H1 (cell line): ENCODE measurements at regions not wholly inside any gene's neighbourhood (a gene's known extent, or its start where the extent isn't known, plus 50 kb on each side); places are given as distances from the start of the nearest gene placed in this dataset.

Source experiments
- CTCF ChIA-PET: fragments of 300-600 bp; sonication (Branson Sonifier 250); formaldehyde crosslinking; loops from one replicate; lab custom pipeline; 2021; ENCODE audit not compliant: partially characterized antibody; lab: Charles Lee
- POLR2A ChIA-PET: fragments of 300-600 bp; sonication (Branson Sonifier 250); formaldehyde crosslinking; loops from one replicate; lab custom pipeline; 2021; ENCODE audit warnings: inconsistent platforms; ENCODE audit not compliant: partially characterized antibody; lab: Charles Lee
- DNase-seq, 2 experiments: peaks; one replicate each; pipeline versions ENCODE4 v3.0.0 to v3.0.0-alpha.2; 2010 to 2022; ENCODE audit warnings: low spot score in 2 of 2, low read depth in 1 of 2, mixed read lengths in 1 of 2
- FAIRE-seq: peaks from 2 replicates; lab custom pipeline; 2011; peaks lifted over from hg19 to GRCh38; lab: Jason Lieb, UNC
- H2AFZ ChIP-seq: 2 replicates; pipeline ENCODE4 v1.8.1; 2012; ENCODE audit warnings: low read length, inconsistent platforms
- H2AK5ac ChIP-seq: 2 replicates; pipeline ENCODE4 v1.6.1; 2013; ENCODE audit warnings: low read depth, low read length
- H2BK120ac ChIP-seq: replicated peaks from 2 replicates; pipeline ENCODE3; 2013; ENCODE audit warnings: low read depth, low read length, inconsistent platforms
- H2BK12ac ChIP-seq: 2 replicates; pipeline ENCODE4 v1.6.1; 2013; ENCODE audit warnings: low read depth, low read length
- H2BK15ac ChIP-seq: 2 replicates; pipeline ENCODE4 v1.6.1; 2013; ENCODE audit warnings: low read length
- H2BK20ac ChIP-seq: 2 replicates; pipeline ENCODE4 v1.6.1; 2013; ENCODE audit warnings: low read length
- H2BK5ac ChIP-seq: 2 replicates; pipeline ENCODE4 v1.6.1; 2013; ENCODE audit warnings: low read depth, low read length
- H3K14ac ChIP-seq: 2 replicates; pipeline ENCODE4 v1.6.1; 2013; ENCODE audit warnings: inconsistent platforms; ENCODE audit not compliant: insufficient read length
- H3K18ac ChIP-seq: 2 replicates; pipeline ENCODE4 v1.6.1; 2013; ENCODE audit warnings: low read length; ENCODE audit errors: extremely low read depth
- H3K23ac ChIP-seq: 2 replicates; pipeline ENCODE4 v1.6.1; 2013; ENCODE audit warnings: inconsistent platforms; ENCODE audit not compliant: insufficient read length
- H3K23me2 ChIP-seq: 2 replicates; pipeline ENCODE4 v1.6.1; 2013; ENCODE audit warnings: low read depth, low read length
- H3K27ac ChIP-seq: 2 replicates; pipeline ENCODE4 v1.6.1; 2011; ENCODE audit warnings: low read depth, low read length, inconsistent platforms
- H3K27me3 ChIP-seq, 4 experiments: replicated peaks in 1 of 4; 1 replicate in 1 of 4; 2 replicates in 3 of 4; pipeline versions ENCODE4 v1.6.1 to v1.8.1; 2011 to 2013; ENCODE audit warnings: low read length in 3 of 4, mild to moderate bottlenecking in 3 of 4, inconsistent platforms in 2 of 4, mixed read lengths in 2 of 4, moderate library complexity in 1 of 4; ENCODE audit not compliant: control insufficient read depth in 3 of 4, insufficient read depth in 3 of 4; ENCODE audit errors: extremely low read depth in 1 of 4
- H3K36me3 ChIP-seq, 4 experiments: 2 replicates each; pipeline versions ENCODE4 v1.6.1 to v1.8.1; 2011 to 2013; ENCODE audit warnings: mild to moderate bottlenecking in 4 of 4, low read length in 3 of 4, moderate library complexity in 2 of 4, control low read depth in 1 of 4, inconsistent platforms in 1 of 4; ENCODE audit not compliant: insufficient read depth in 4 of 4, control insufficient read depth in 2 of 4
- H3K4ac ChIP-seq: replicated peaks from 2 replicates; pipeline ENCODE3; 2013; ENCODE audit warnings: low read length, low read depth, mixed read lengths, inconsistent platforms; ENCODE audit not compliant: insufficient read length
- H3K4me1 ChIP-seq, 4 experiments: replicated peaks in 1 of 4; 1 replicate in 1 of 4; 2 replicates in 3 of 4; pipeline versions ENCODE4 v1.6.1 to v1.8.1; 2011 to 2013; ENCODE audit warnings: low read length in 3 of 4, inconsistent platforms in 2 of 4, mixed read lengths in 1 of 4; ENCODE audit not compliant: insufficient read depth in 4 of 4, control insufficient read depth in 3 of 4
- H3K4me2 ChIP-seq, 2 experiments: 2 replicates each; pipeline versions ENCODE4 v1.6.1 to v1.8.1; 2011 to 2013; ENCODE audit warnings: low read depth in 2 of 2, low read length in 2 of 2, control low read depth in 1 of 2, inconsistent platforms in 1 of 2, mild to moderate bottlenecking in 1 of 2; ENCODE audit not compliant: insufficient read depth in 1 of 2
- H3K4me3 ChIP-seq, 4 experiments: fragments of 200-600, 300-600 bp in 1 of 4; sonication (generic), shearing (Covaris generic), sonication (Bioruptor Twin) in 1 of 4; 2 replicates each; pipeline versions ENCODE4 v1.5.1 to v1.8.1; 2011 to 2016; ENCODE audit warnings: low read length in 4 of 4, low read depth in 3 of 4, control low read depth in 2 of 4, inconsistent platforms in 2 of 4, mild to moderate bottlenecking in 2 of 4, mixed read lengths in 1 of 4, moderate library complexity in 1 of 4; ENCODE audit not compliant: insufficient read depth in 2 of 4; ENCODE audit errors: extremely low read depth in 1 of 4
- H3K56ac ChIP-seq: replicated peaks from 2 replicates; pipeline ENCODE3; 2013; ENCODE audit warnings: low read depth, mild to moderate bottlenecking, mixed read lengths, low read length, inconsistent platforms; ENCODE audit not compliant: insufficient read length
- H3K79me1 ChIP-seq: 2 replicates; pipeline ENCODE4 v1.6.1; 2013; ENCODE audit warnings: low read depth, low read length, control low read depth
- H3K79me2 ChIP-seq, 2 experiments: 2 replicates each; pipeline versions ENCODE4 v1.6.1 to v1.8.1; 2012 to 2013; ENCODE audit warnings: low read length in 2 of 2, mild to moderate bottlenecking in 2 of 2, inconsistent platforms in 1 of 2; ENCODE audit not compliant: insufficient read depth in 2 of 2, control insufficient read depth in 1 of 2
- H3K9ac ChIP-seq, 4 experiments: replicated peaks in 1 of 4; 1 replicate in 1 of 4; 2 replicates in 3 of 4; pipeline versions ENCODE4 v1.6.1 to v1.8.1; 2011 to 2013; ENCODE audit warnings: low read depth in 3 of 4, low read length in 3 of 4, control low read depth in 2 of 4, mild to moderate bottlenecking in 2 of 4, moderate library complexity in 2 of 4, inconsistent platforms in 1 of 4; ENCODE audit errors: extremely low read depth in 1 of 4
- H3K9me3 ChIP-seq, 2 experiments: 2 replicates each; pipeline versions ENCODE4 v1.6.1 to v1.8.1; 2012 to 2013; ENCODE audit warnings: mild to moderate bottlenecking in 2 of 2, moderate library complexity in 2 of 2, control low read depth in 1 of 2, inconsistent platforms in 1 of 2, low read depth in 1 of 2, low read length in 1 of 2, mixed read lengths in 1 of 2; ENCODE audit not compliant: insufficient read depth in 2 of 2
- H4K20me1 ChIP-seq, 2 experiments: replicated peaks in 1 of 2; 2 replicates each; pipeline versions ENCODE3 to v1.8.1; 2011 to 2013; ENCODE audit warnings: inconsistent platforms in 2 of 2, low read length in 2 of 2, mild to moderate bottlenecking in 1 of 2; ENCODE audit not compliant: insufficient read depth in 2 of 2, control insufficient read depth in 1 of 2
- H4K5ac ChIP-seq: 2 replicates; pipeline ENCODE4 v1.6.1; 2013; ENCODE audit warnings: low read length, low read depth, mixed read lengths, inconsistent platforms; ENCODE audit not compliant: insufficient read length
- H4K8ac ChIP-seq: 2 replicates; pipeline ENCODE4 v1.8.0; 2013; ENCODE audit warnings: mild to moderate bottlenecking, moderate library complexity, low read length, inconsistent platforms; ENCODE audit not compliant: insufficient read depth; ENCODE audit errors: extremely low read depth
- H4K91ac ChIP-seq: replicated peaks from 2 replicates; pipeline ENCODE3; 2013; ENCODE audit warnings: low read length, mixed read lengths, inconsistent platforms; ENCODE audit not compliant: insufficient read length
- ASH2L ChIP-seq: fragments of 200-600, 300-600 bp; sonication (generic); IDR thresholded peaks from one replicate; pipeline ENCODE4 v1.7.1; 2017; ENCODE audit warnings: low read length
- CBX5 ChIP-seq: fragments of 300-800, 300-1000 bp; sonication (generic); IDR thresholded peaks from 2 replicates; pipeline ENCODE4 v1.7.1; 2016; ENCODE audit warnings: antibody characterized with exemption, low read length, low read depth
- CHD2 ChIP-seq: IDR thresholded peaks from 2 replicates; pipeline ENCODE4 v1.6.1; 2012; ENCODE audit warnings: low read length, improper control_type of control experiment
- EP300 ChIP-seq, 2 experiments: IDR thresholded peaks; 1 replicate in 1 of 2; 2 replicates in 1 of 2; pipeline ENCODE4 v1.6.1; 2011 to 2012; ENCODE audit warnings: low read depth in 2 of 2, low read length in 2 of 2, mild to moderate bottlenecking in 2 of 2, borderline replicate concordance in 1 of 2, inconsistent platforms in 1 of 2, moderate library complexity in 1 of 2
- HDAC2 ChIP-seq, 2 experiments: fragments of 300-600 bp in 1 of 2; sonication (generic) in 1 of 2; IDR thresholded peaks; 2 replicates each; pipeline ENCODE4 v1.6.1; 2011 to 2012; ENCODE audit warnings: low read depth in 2 of 2, low read length in 2 of 2, mild to moderate bottlenecking in 2 of 2, moderate library complexity in 2 of 2, borderline replicate concordance in 1 of 2, inconsistent platforms in 1 of 2
- KDM5A ChIP-seq: fragments of 200-600 bp; IDR thresholded peaks from 2 replicates; pipeline ENCODE4 v1.7.1; 2012; ENCODE audit warnings: mild to moderate bottlenecking, low read length, inconsistent platforms, mixed read lengths
- POLR2AphosphoS5 ChIP-seq: IDR thresholded peaks from 2 replicates; pipeline ENCODE4 v1.6.1; 2011; ENCODE audit warnings: low read depth, low read length
- RBBP5 ChIP-seq: IDR thresholded peaks from 2 replicates; pipeline ENCODE4 v1.7.1; 2012; ENCODE audit warnings: low read depth, mild to moderate bottlenecking, inconsistent platforms, low read length, moderate library complexity, borderline replicate concordance
- SAP30 ChIP-seq: fragments of 300-600 bp; sonication (generic); IDR thresholded peaks from 2 replicates; pipeline ENCODE4 v1.7.1; 2012; ENCODE audit warnings: low read length, moderate library complexity, mild to moderate bottlenecking, inconsistent platforms; ENCODE audit not compliant: insufficient read depth, insufficient replicate concordance
- SIRT6 ChIP-seq: IDR thresholded peaks from one replicate; pipeline ENCODE4 v1.7.1; 2012; ENCODE audit warnings: low read length, inconsistent platforms
- SIX5 ChIP-seq: IDR thresholded peaks from 2 replicates; pipeline ENCODE4 v1.6.1; 2011; ENCODE audit warnings: mild to moderate bottlenecking, low read depth, low read length
- WGBS, 2 experiments: shearing (Covaris generic) in 1 of 2; methylation state at CpG; one replicate each; pipeline versions ENCODE4 v1.1.6 to v1.1.7; 2013 to 2015; ENCODE audit warnings: low lambda C conversion rate in 2 of 2, mixed read lengths in 2 of 2, inconsistent platforms in 1 of 2, low coverage in 1 of 2, missing lambda C conversion rate in 1 of 2; ENCODE audit not compliant: insufficient replicate concordance in 2 of 2, insufficient coverage in 1 of 2, insufficient read length in 1 of 2; ENCODE audit errors: extremely low coverage in 1 of 2, missing lambda C conversion rate in 1 of 2; 5-methylcytosine and 5-hydroxymethylcytosine counted together
- TF ChIP-seq, protein P1 (sequence below): IDR thresholded peaks from 2 replicates; pipeline ENCODE4 v1.6.1; 2011; ENCODE audit warnings: low read length, improper control_type of control experiment
- TF ChIP-seq, protein P2 (sequence below): IDR thresholded peaks from 2 replicates; pipeline ENCODE4 v1.6.1; 2011; ENCODE audit warnings: low read depth, mild to moderate bottlenecking, low read length; ENCODE audit not compliant: insufficient read depth

DNA sequence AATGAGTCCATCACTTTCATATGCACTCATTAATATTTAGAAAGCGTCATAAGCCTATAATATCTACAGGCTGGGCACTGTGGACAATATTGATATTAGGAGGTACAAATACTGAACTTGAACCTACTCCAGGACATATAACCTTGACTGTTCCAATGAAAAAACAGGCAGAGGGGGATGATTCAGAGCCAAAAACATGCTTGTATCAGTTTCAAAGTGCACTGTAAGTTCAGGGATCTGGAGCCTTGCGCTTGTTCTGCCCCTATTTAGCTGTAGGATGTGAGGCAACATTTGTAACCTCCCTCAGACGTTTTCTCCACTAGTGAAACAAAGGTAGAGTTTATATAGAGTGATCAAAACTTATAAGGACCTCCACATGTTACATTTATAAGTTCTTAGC, 246.1 kb upstream of the GYPC start:
- Histone ChIP-seq H3K56ac (no peak overlapping the region), H4K5ac (no peak overlapping the region), H4K20me1 (no peaks in the 10 kb centered on the region), H2BK12ac (no peak overlapping the region), H2AFZ (no peak overlapping the region), H3K18ac (no peak overlapping the region), H3K23ac (no peak overlapping the region), H2BK5ac (no peak overlapping the region), H3K4me3 (no peak overlapping the region), H3K79me1 (no peaks in the 10 kb centered on the region), H3K4ac (no peak overlapping the region), H3K14ac (no peak overlapping the region), H4K91ac (no peak overlapping the region), H3K79me2 (no peaks in the 10 kb centered on the region), H3K9ac (no peak overlapping the region), H2BK120ac (no peak overlapping the region), H2AK5ac (no peak overlapping the region), H3K27ac (no peak overlapping the region), H3K23me2 (no peaks in the 10 kb centered on the region; the same call in 1 of the 2 replicates), H2BK15ac (no peak overlapping the region), H2BK20ac (no peak overlapping the region), H3K36me3 (no peaks in the 10 kb centered on the region), H3K9me3 (no peaks in the 10 kb centered on the region), H4K8ac (no peak overlapping the region), H3K27me3 (no peaks in the 10 kb centered on the region), H3K4me2 (no peak overlapping the region), H3K4me1 (no peaks in the 10 kb centered on the region)
- POLR2A ChIA-PET = no interaction called here
- CTCF ChIA-PET = interaction anchor here (0.8 to 3.0 kb wide), 3 partner anchors 11 to 51 kb away, joined by 3 to 15 read pairs (median 3); no protein-coding TSS in a partner anchor
- WGBS, 2 experiments = 87% methylated on average over 3 of the region's 3 CpGs; no CpG with 5 or more reads in 1 of the 2 experiments
- FAIRE-seq = no peak
- DNase-seq = no peak
- TF ChIP-seq, protein P1, sequence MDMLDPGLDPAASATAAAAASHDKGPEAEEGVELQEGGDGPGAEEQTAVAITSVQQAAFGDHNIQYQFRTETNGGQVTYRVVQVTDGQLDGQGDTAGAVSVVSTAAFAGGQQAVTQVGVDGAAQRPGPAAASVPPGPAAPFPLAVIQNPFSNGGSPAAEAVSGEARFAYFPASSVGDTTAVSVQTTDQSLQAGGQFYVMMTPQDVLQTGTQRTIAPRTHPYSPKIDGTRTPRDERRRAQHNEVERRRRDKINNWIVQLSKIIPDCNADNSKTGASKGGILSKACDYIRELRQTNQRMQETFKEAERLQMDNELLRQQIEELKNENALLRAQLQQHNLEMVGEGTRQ = no peak
- no peak for TF ChIP-seq ASH2L
- no peak for TF ChIP-seq SIX5
- TF ChIP-seq SAP30 = no peak
- TF ChIP-seq, protein P2, sequence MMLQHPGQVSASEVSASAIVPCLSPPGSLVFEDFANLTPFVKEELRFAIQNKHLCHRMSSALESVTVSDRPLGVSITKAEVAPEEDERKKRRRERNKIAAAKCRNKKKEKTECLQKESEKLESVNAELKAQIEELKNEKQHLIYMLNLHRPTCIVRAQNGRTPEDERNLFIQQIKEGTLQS = no peak
- TF ChIP-seq CHD2 = no peak
- no peak for TF ChIP-seq KDM5A
- no peak for TF ChIP-seq CBX5
- TF ChIP-seq EP300 (IDR thresholded peaks at IDR 0.05; ENCODE audit: borderline replicate concordance in 1 of 2, low read depth in 2 of 2, low read length in 2 of 2) = no peak
- TF ChIP-seq HDAC2 (IDR thresholded peaks at IDR 0.05; ENCODE audit: borderline replicate concordance in 1 of 2, low read depth in 2 of 2, low read length in 2 of 2) = no peak
- no peak for TF ChIP-seq SIRT6
- TF ChIP-seq RBBP5 = no peak
- no peak for TF ChIP-seq POLR2AphosphoS5
